ENCODE measurements at regions not wholly inside any gene's neighbourhood (a gene's known extent, or its start where the extent isn't known, plus 50 kb on each side); places are given as distances from the start of the nearest gene placed in this dataset.

- TF ChIP-seq REST (IDR thresholded peaks at IDR 0.05; ENCODE audit: borderline replicate concordance) (no peak), REST (CRISPR knock-in tag; IDR thresholded peaks at IDR 0.05; ENCODE audit: low read depth) (no peak), CBFA2T2 (conservative IDR thresholded peaks at IDR 0.05) (peak; percentile 14; the same call in 1 of the 2 replicates), ATF7 (IDR thresholded peaks at IDR 0.05) (0 out of 2 replicates have a peak, but pooled peaks have one; percentile 23), KAT7 (CRISPR knock-in tag; IDR thresholded peaks at IDR 0.05; ENCODE audit: borderline replicate concordance) (no peak), RCOR1 (IDR thresholded peaks at IDR 0.05; ENCODE audit: borderline replicate concordance in 1 of 2, low read depth in 2 of 2, low read length in 2 of 2) (peak in 1 of 2 experiments; percentile 40; a peak in 1 of 4 replicates), CXXC5 (CRISPR knock-in tag; IDR thresholded peaks at IDR 0.05) (peak; percentile 30; the same call in 1 of the 2 replicates), TCF3 (CRISPR knock-in tag; IDR thresholded peaks at IDR 0.05) (no peak), SPI1 (IDR thresholded peaks at IDR 0.05; ENCODE audit: borderline replicate concordance, low read depth, low read length) (peak; percentile 51; the same call in 1 of the 2 replicates), ZNF311 (CRISPR knock-in tag; IDR thresholded peaks at IDR 0.05) (no peak), HMG20A (CRISPR knock-in tag; conservative IDR thresholded peaks at IDR 0.05) (no peak), ZNF589 (CRISPR knock-in tag; IDR thresholded peaks at IDR 0.05; ENCODE audit: low read depth) (no peak), FOXK2 (conservative IDR thresholded peaks at IDR 0.05 in 1 of 2, IDR thresholded peaks at IDR 0.05 in 1 of 2; ENCODE audit: low read depth in 2 of 2) (0 out of 4 replicates have a peak, but pooled peaks of 1 of the 2 experiments have one; percentile 15), ELF2 (CRISPR knock-in tag; IDR thresholded peaks at IDR 0.05) (peak; percentile 48; the same call in 1 of the 2 replicates)
- TF ChIP-seq, protein P1, sequence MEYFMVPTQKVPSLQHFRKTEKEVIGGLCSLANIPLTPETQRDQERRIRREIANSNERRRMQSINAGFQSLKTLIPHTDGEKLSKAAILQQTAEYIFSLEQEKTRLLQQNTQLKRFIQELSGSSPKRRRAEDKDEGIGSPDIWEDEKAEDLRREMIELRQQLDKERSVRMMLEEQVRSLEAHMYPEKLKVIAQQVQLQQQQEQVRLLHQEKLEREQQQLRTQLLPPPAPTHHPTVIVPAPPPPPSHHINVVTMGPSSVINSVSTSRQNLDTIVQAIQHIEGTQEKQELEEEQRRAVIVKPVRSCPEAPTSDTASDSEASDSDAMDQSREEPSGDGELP (CRISPR knock-in tag; IDR thresholded peaks at IDR 0.05; ENCODE audit: borderline replicate concordance), result peak; percentile 33; the same call in 1 of the 2 replicates
Observed at GRCh38 chr4:54548831-54549460, 108.8 kb upstream of the KIT start (continued).
